SHP77 treated with DMSO at 0.1 percent for 48 hours (cell line): ENCODE measurements at regions not wholly inside any gene's neighbourhood (a gene's known extent, or its start where the extent isn't known, plus 50 kb on each side); places are given as distances from the start of the nearest gene placed in this dataset.
"Not testable (repeated sequence)": the region's sequence is repeated elsewhere in the genome, so short reads cannot be mapped to it uniquely, and the experiment has no call there.

Source experiments
- DNase-seq: peaks from one replicate; lab custom pipeline; 2025; lab: John Stamatoyannopoulos, UW

DNA sequence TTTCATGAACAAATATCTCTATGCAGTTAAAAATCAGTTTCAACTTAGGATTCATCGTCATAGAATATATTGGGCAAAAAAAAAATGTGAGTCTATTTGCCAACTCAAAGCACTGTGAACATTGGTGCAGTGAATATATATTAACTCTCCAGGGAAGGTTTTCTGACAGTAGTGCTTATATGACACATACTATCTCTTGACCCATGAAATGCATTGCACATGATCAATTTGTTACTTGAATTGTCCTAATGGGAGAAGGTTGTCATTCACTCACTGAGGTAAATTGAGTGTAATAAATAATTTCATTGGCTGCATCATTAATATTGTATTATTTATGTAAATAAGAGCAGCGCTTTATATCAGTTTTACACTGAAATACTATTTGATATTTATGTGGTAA, 2458.5 kb downstream of the ARAP2 start:
- no peak for DNase-seq

DNA sequence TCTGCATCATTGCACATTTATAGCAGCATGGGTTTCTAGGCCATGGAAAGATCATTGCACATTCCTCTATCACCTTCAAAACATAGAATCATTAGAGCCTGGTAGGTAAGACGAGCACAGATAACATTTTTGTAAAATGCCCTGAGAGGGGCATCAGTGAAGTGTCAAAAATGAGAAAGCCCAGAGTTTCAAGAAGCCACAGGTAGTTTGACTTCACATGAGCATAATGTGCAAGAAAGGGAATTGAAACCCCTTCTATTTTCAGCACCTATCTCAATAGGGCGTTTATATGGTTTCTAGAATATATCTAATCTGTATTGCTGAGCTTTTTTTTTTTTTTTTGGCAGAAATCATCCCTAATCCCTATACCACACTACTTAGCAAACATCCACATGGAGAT, 2441.7 kb downstream of the ARAP2 start:
- DNase-seq: no peak

- no peak for DNase-seq
Measured at GRCh38 chr4:33825685-33826084, 2418.6 kb downstream of the ARAP2 start.

DNA sequence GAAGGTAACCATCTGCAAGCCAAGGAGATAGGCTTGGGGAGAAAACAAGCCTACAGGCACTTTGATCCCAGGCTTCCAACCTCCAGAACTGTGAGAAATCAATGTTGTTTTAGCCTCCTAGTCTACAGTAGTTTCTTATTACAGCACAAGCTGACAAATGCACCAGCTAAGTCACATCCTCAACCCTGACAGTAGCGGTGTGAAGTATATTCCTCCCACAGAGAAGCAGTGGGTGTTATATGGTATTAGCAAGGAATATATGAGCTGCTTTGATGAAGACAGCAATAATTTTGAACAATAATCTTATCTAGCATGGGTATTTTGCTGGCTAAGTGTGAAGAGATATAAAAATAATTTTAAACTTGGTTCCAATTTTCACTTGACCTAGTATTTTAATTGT, 2415.0 kb downstream of the ARAP2 start:
- not testable (repeated sequence) for DNase-seq

GRCh38 chr4:33831442-33832066, 2412.8 kb downstream of the ARAP2 start:
- DNase-seq: no peak

GRCh38 chr4:33835764-33836163, 2408.6 kb downstream of the ARAP2 start:
- DNase-seq: not testable (repeated sequence)

- no peak for DNase-seq
Measured at GRCh38 chr4:33837043-33837838, 2407.1 kb downstream of the ARAP2 start.

GRCh38 chr4:33841120-33841519, 2403.2 kb downstream of the ARAP2 start:
- DNase-seq: no peak

- no peak for DNase-seq
Measured at GRCh38 chr4:33850371-33850902, 2393.9 kb downstream of the ARAP2 start.

DNA sequence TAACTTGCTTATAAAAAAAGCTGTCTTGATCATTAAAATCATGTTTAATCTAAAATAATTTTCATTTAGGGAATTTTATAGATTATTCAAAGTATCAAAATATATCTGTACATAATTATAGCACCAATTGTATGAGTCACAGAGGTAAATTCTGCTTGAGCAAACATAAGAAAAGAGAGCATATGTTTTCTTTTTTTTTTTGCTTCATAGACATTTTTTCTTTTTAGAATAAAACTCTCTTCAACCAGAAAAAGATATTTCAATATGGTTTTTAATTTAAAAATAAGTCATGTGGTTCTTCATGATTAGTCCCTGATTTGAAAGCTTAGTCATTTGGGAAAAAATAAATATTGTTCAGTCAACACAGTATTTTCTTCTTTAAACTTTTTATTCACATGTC, 2390.6 kb downstream of the ARAP2 start:
- DNase-seq: not testable (repeated sequence)

- DNase-seq: no peak
Measured at GRCh38 chr4:33864290-33864859, 2379.9 kb downstream of the ARAP2 start.

GRCh38 chr4:33873791-33874190, 2370.5 kb downstream of the ARAP2 start:
- DNase-seq: no peak

DNA sequence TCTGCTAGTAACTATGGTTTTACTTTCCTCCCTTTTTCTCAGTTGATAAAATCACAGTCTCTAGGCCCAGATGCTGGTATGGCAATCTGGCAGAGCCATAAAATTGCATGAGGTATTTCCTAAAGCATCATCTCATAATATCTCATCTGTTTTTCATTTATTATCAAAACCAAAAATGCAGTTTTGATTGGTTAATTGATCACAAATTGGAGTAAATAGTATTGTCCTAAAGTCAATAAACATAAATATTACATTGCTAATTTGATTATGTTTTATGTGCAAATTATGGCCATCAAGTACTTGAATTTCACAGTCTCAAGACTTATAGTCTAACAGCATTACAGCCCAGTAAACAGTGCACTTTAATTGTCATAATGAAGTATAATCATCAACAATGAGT, 2365.6 kb downstream of the ARAP2 start:
- no peak for DNase-seq

- DNase-seq: no peak
Measured at GRCh38 chr4:33881176-33881575, 2363.1 kb downstream of the ARAP2 start.

- no peak for DNase-seq
Measured at GRCh38 chr4:33882246-33882990, 2361.9 kb downstream of the ARAP2 start.

DNA sequence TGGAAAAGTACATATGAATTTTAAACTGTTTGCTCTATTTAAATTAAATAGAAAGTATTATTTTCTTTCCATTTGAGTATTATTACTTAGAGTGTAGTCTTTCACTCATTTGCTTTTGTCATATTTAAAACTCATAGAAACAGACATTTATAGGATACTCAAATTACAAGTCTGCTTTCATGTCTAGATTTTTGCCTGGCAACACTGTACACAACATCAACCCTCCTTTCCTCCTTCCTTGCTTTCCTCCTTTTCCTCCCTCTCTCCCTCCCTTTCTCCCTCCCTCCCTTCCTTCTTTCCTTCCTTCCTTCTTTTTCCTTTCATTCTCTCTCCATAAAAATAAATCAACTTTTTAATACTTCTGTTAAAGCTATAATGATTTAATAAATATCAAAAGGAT, 2361.2 kb downstream of the ARAP2 start:
- no peak for DNase-seq

DNA sequence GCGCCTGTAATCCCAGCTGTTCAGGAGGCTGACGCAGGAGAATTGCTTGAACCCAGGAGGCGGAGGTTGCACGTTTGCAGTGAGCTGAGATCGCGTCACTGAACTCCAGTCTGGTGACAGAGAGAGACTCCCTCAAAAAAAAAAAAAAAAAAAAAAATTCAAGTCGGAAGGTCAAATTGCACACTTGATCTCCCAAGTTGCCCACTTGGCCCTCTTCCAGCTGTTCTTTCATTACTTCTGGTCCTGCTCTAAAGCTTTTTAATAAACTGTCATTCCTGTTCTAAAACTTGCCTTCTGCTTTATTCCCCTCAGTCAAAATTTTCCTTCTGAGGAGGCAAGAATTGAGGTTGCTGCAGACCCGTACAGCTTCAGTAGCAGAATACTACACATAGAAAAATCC, 2358.0 kb downstream of the ARAP2 start:
- no peak for DNase-seq

DNA sequence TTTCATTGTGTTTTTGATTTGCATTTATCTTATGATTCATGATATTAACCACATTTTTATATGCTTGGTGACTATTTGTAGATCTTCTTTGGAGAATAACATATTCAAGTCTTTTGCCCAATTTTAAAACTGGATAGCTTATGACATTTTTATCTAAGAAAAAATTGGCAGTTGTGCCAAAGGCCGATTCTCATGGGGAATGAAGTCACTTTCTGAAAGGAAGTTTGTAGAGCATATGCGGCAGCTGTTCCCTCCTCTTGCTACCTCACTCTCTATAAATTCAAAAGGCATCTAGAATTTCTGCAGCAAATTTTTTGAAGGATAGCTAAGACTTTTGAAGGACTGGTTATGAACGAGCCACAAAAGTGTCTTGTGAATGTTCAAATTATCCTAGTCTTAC, 2353.5 kb downstream of the ARAP2 start:
- no peak for DNase-seq

GRCh38 chr4:33911959-33912358, 2332.4 kb downstream of the ARAP2 start:
- no peak for DNase-seq

- DNase-seq: no peak
Measured at GRCh38 chr4:33914386-33914785, 2329.9 kb downstream of the ARAP2 start.

- DNase-seq: no peak
Measured at GRCh38 chr4:33923469-33923868, 2320.8 kb downstream of the ARAP2 start.

DNA sequence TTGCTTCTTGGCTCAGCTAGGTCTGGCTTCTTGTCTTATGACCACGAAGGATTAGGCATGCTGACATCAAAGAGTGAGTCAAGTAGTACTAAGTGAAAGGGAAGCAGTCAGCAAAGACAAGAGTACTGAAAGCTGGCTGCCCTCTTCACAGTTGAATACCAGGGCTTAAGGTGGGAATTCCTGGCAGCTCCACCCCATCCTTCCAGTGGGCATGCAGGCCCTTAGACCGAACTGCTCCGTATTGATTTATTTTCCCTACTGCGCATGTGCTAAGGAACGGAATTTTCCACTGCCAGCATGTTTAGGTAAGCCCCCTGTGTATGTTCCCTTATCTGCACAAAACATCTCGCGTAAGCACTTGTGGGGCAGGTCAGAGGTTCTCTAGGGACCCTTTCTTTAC, 2320.1 kb downstream of the ARAP2 start:
- no peak for DNase-seq
